A673 (cell line): ENCODE measurements at regions not wholly inside any gene's neighbourhood (a gene's known extent, or its start where the extent isn't known, plus 50 kb on each side); places are given as distances from the start of the nearest gene placed in this dataset.

ENCODE experiments used
- BruUV-seq: library from RNA; stranded (reverse); fragments of 400-500 nt; replicated peaks from 2 replicates; lab custom pipeline; 2021; lab: Mats Ljungman, UMichigan
- CTCF ChIA-PET: fragments of 300-600 bp; sonication (Branson Sonifier 250); formaldehyde crosslinking; loops from one replicate; lab custom pipeline; 2022; ENCODE audit warnings: antibody characterized with exemption; lab: Charles Lee
- POLR2A ChIA-PET: fragments of 300-600 bp; sonication (Branson Sonifier 250); formaldehyde crosslinking; loops from one replicate; lab custom pipeline; 2022; ENCODE audit warnings: antibody characterized with exemption; ENCODE audit not compliant: low non-redundant PET; lab: Charles Lee
- DNase-seq: peaks from one replicate; pipeline ENCODE4 v3.0.0-alpha.2; 2015; ENCODE audit warnings: low spot score
- H3K27ac ChIP-seq: fragments of 200-600 bp; sonication (generic); 2 replicates; pipeline ENCODE4 v1.5.1; 2016; ENCODE audit warnings: mixed run types, low read depth, mild to moderate bottlenecking, mixed read lengths, antibody characterized with exemption, low read length; ENCODE audit not compliant: poor library complexity, severe bottlenecking
- H3K27me3 ChIP-seq: fragments of 200-600 bp; sonication (generic); replicated peaks from 2 replicates; pipeline ENCODE4 v1.6.1; 2017; ENCODE audit warnings: mixed run types, low read depth, mild to moderate bottlenecking, mixed read lengths, antibody characterized with exemption, low read length; ENCODE audit not compliant: insufficient read depth, poor library complexity
- H3K36me3 ChIP-seq: fragments of 200-600 bp; sonication (generic); 2 replicates; pipeline ENCODE4 v1.6.1; 2016; ENCODE audit warnings: mixed run types, mild to moderate bottlenecking, mixed read lengths, antibody characterized with exemption, low read length; ENCODE audit not compliant: insufficient read depth, poor library complexity, severe bottlenecking
- H3K4me1 ChIP-seq: fragments of 200-600 bp; sonication (generic); 2 replicates; pipeline ENCODE4 v1.6.1; 2017; ENCODE audit warnings: mixed run types, mild to moderate bottlenecking, mixed read lengths, antibody characterized with exemption, low read length; ENCODE audit not compliant: insufficient read depth, poor library complexity, severe bottlenecking
- H3K4me3 ChIP-seq: fragments of 200-600 bp; sonication (generic); 2 replicates; pipeline ENCODE4 v1.5.1; 2016; ENCODE audit warnings: low read depth, mixed run types, mild to moderate bottlenecking, mixed read lengths, low read length; ENCODE audit not compliant: poor library complexity, severe bottlenecking
- H3K9me3 ChIP-seq: fragments of 200-600 bp; sonication (generic); 2 replicates; pipeline ENCODE4 v1.6.1; 2016; ENCODE audit warnings: mixed run types, low read depth, mild to moderate bottlenecking, mixed read lengths, antibody characterized with exemption, low read length; ENCODE audit not compliant: poor library complexity, severe bottlenecking
- CTCF ChIP-seq: fragments of 300-800, 200-600 bp; sonication (generic); conservative IDR thresholded peaks from 2 replicates; pipeline ENCODE4 v1.5.1; 2017; ENCODE audit warnings: low read depth, mild to moderate bottlenecking, antibody characterized with exemption, low read length, moderate library complexity, mixed read lengths
- EZH2 ChIP-seq: fragments of 200-600 bp; sonication (generic); IDR thresholded peaks from 2 replicates; pipeline ENCODE4 v1.6.1; 2017; ENCODE audit warnings: borderline replicate concordance, low read depth, mild to moderate bottlenecking, mixed read lengths, antibody characterized with exemption, low read length; ENCODE audit not compliant: poor library complexity, severe bottlenecking
- intact Hi-C: fragments of 100-400 bp; cut with micrococcal nuclease; formaldehyde crosslinking; loops from one replicate; pipeline ENCODE4 v1.10.0; 2022; ENCODE audit not compliant: unreplicated experiment

GRCh38 chr6:102571236-102571908 is 1177.9 kb downstream of the GRIK2 start:
- H3K27me3 ChIP-seq: no peaks in the 10 kb centered on the region
- no TSS peak for BruUV-seq
- H3K4me1 ChIP-seq: no peaks in the 10 kb centered on the region
- no peak overlapping the region for H3K4me3 ChIP-seq
- POLR2A ChIA-PET: no interaction called here
- H3K36me3 ChIP-seq: no peaks in the 10 kb centered on the region
- H3K9me3 ChIP-seq: no peaks in the 10 kb centered on the region
- intact Hi-C loops: no loop called here
- no peak overlapping the region for H3K27ac ChIP-seq
- peak; percentile 33 for DNase-seq
- TF ChIP-seq EZH2 (no peak), CTCF (no peak)
- CTCF ChIA-PET: no interaction called here

- CTCF ChIA-PET: no interaction called here
These were observed 1169.2 kb downstream of the GRIK2 start for GRCh38 chr6:102562713-102563112.

GRCh38 chr6:102553214-102553613 is 1159.7 kb downstream of the GRIK2 start:
- H3K27ac ChIP-seq: no peak overlapping the region
- H3K9me3 ChIP-seq: no peaks in the 10 kb centered on the region
- no peaks in the 10 kb centered on the region for H3K4me1 ChIP-seq
- BruUV-seq: no TSS peak
- POLR2A ChIA-PET: interaction anchor here (0.6 kb wide), 1 partner anchor 9 kb away, joined by 4 read pairs; no protein-coding TSS in a partner anchor
- no peak for TF ChIP-seq EZH2
- no peak for TF ChIP-seq CTCF
- no peak overlapping the region for H3K4me3 ChIP-seq
- intact Hi-C loops: no loop called here
- DNase-seq: no peak
- CTCF ChIA-PET: no interaction called here
- H3K36me3 ChIP-seq: no peaks in the 10 kb centered on the region
- no peaks in the 10 kb centered on the region for H3K27me3 ChIP-seq

More at GRCh38 chr6:102562713-102563112, 1169.2 kb downstream of the GRIK2 start:
- H3K27me3 ChIP-seq: no peaks in the 10 kb centered on the region
- intact Hi-C loops: no loop called here
- TF ChIP-seq CTCF (no peak), EZH2 (no peak)
- no peaks in the 10 kb centered on the region for H3K4me1 ChIP-seq
- no peak for DNase-seq
- H3K27ac ChIP-seq: no peak overlapping the region
- H3K9me3 ChIP-seq: no peaks in the 10 kb centered on the region
- H3K4me3 ChIP-seq: no peak overlapping the region
- POLR2A ChIA-PET: interaction anchor here (0.7 kb wide), 1 partner anchor 9 kb away, joined by 4 read pairs; no protein-coding TSS in a partner anchor
- no TSS peak for BruUV-seq
- no peaks in the 10 kb centered on the region for H3K36me3 ChIP-seq
